Smooth muscle cell (in vitro differentiated cells): ENCODE measurements at regions not wholly inside any gene's neighbourhood (a gene's known extent, or its start where the extent isn't known, plus 50 kb on each side); places are given as distances from the start of the nearest gene placed in this dataset.

Experiments used
- DNase-seq: peaks from one replicate; lab custom pipeline; 2025; ENCODE audit not compliant: unreplicated experiment; lab: John Stamatoyannopoulos, UW
- H2AFZ ChIP-seq: fragments of 200-600 bp; sonication (generic); 2 replicates; pipeline ENCODE4 v1.6.0; 2016; ENCODE audit warnings: antibody characterized with exemption, low read depth, mild to moderate bottlenecking
- H3F3A ChIP-seq: fragments of 200-600 bp; sonication (generic); 2 replicates; pipeline ENCODE4 v1.6.0; 2017; ENCODE audit warnings: antibody characterized with exemption, low read depth
- H3K27ac ChIP-seq: fragments of 200-600 bp; sonication (generic); 2 replicates; pipeline ENCODE4 v1.5.1; 2016; ENCODE audit warnings: low read depth, mild to moderate bottlenecking
- H3K27me3 ChIP-seq: fragments of 200-600 bp; sonication (generic); 2 replicates; pipeline ENCODE4 v1.6.1; 2016; ENCODE audit warnings: low read depth, mild to moderate bottlenecking
- H3K36me3 ChIP-seq: fragments of 200-600 bp; sonication (generic); 2 replicates; pipeline ENCODE4 v1.5.1; 2016; ENCODE audit warnings: low read depth
- H3K4me1 ChIP-seq: fragments of 200-600 bp; sonication (generic); 2 replicates; pipeline ENCODE4 v1.5.1; 2016; ENCODE audit warnings: low read depth
- H3K4me2 ChIP-seq: fragments of 200-600 bp; sonication (generic); 2 replicates; pipeline ENCODE4 v1.6.0; 2016; ENCODE audit warnings: mild to moderate bottlenecking
- H3K4me3 ChIP-seq: fragments of 200-600 bp; sonication (generic); 2 replicates; pipeline ENCODE4 v1.5.1; 2016; ENCODE audit warnings: mild to moderate bottlenecking
- H3K79me2 ChIP-seq: fragments of 200-600 bp; sonication (generic); 2 replicates; pipeline ENCODE4 v1.6.0; 2016; ENCODE audit warnings: low read depth, mild to moderate bottlenecking
- H3K9ac ChIP-seq: fragments of 200-600 bp; sonication (generic); 2 replicates; pipeline ENCODE4 v1.6.0; 2016; ENCODE audit warnings: low read depth
- H3K9me3 ChIP-seq: fragments of 200-600 bp; sonication (generic); replicated peaks from 2 replicates; pipeline ENCODE4 v1.5.1; 2016; ENCODE audit warnings: low read depth
- H4K20me1 ChIP-seq: fragments of 200-600 bp; sonication (generic); 2 replicates; pipeline ENCODE4 v1.6.0; 2016; ENCODE audit warnings: low read depth
- CTCF ChIP-seq: fragments of 200-600 bp; sonication (generic); IDR thresholded peaks from 2 replicates; pipeline ENCODE4 v1.5.1; 2017; ENCODE audit warnings: borderline replicate concordance, mild to moderate bottlenecking, antibody characterized with exemption; ENCODE audit not compliant: insufficient read depth, poor library complexity, severe bottlenecking
- WGBS: methylation state at CpG from one replicate; pipeline ENCODE4 v1.1.7; 2016; ENCODE audit warnings: low lambda C conversion rate; 5-methylcytosine and 5-hydroxymethylcytosine counted together

DNA sequence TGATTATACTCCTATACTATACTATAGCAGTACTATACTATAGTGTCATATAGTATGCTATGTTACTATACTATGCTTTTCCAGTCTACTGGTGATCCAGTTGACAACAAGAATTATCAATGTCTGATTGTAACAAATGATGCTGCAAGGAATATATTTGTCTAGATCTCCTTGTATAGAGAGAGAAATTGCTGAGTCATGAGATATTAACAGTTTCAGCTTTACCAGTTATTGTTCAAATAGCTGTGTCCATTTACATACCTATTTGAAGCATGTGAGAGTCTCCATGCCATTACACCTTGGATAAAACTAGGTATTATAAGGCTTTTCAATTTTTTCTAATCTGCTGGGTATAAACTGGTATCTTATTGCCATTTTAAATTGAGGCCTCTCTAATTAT lies 136.4 kb upstream of the SKOR2 start:
- no peak overlapping the region for H3K4me2 ChIP-seq
- no peaks in the 10 kb centered on the region for H3F3A ChIP-seq
- no peak for DNase-seq
- no peak overlapping the region for H3K27ac ChIP-seq
- no peak for TF ChIP-seq CTCF
- no peaks in the 10 kb centered on the region for H3K9me3 ChIP-seq
- no peaks in the 10 kb centered on the region for H3K79me2 ChIP-seq
- H3K4me1 ChIP-seq, result no peaks in the 10 kb centered on the region
- no peaks in the 10 kb centered on the region for H3K36me3 ChIP-seq
- H3K27me3 ChIP-seq, result peaks cover 5% of the 10 kb centered on the region
- H4K20me1 ChIP-seq, result no peaks in the 10 kb centered on the region
- H3K9ac ChIP-seq, result no peak overlapping the region
- no peak overlapping the region for H3K4me3 ChIP-seq
- no peak overlapping the region for H2AFZ ChIP-seq

DNA sequence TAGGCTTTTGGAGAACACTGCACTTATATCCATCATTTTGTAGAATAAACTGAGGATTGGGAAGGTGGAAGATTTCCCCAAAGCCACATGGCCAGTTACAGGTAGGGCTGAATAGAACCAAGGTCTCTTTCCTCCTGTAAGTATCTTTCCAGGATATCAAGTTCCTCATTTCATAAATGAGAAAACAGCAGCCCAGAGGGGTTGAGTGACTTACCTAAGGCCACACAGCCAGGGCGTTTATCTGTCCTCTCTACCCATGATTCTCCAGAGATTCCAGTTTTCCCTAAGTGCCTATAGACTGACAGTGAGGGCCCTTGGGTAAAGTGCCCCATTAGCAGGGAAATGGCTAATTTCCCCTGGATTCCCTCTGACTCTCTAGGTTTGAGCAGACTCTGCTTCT lies 132.3 kb upstream of the SKOR2 start:
- no peak for DNase-seq
- Histone ChIP-seq H4K20me1 (no peaks in the 10 kb centered on the region), H3K36me3 (no peaks in the 10 kb centered on the region), H3K27me3 (peaks cover 12% of the 10 kb centered on the region), H3K4me2 (no peak overlapping the region), H3K9me3 (no peaks in the 10 kb centered on the region), H3K4me1 (no peaks in the 10 kb centered on the region), H3F3A (no peaks in the 10 kb centered on the region), H3K9ac (no peak overlapping the region), H3K79me2 (no peaks in the 10 kb centered on the region), H3K4me3 (no peak overlapping the region), H2AFZ (no peak overlapping the region), H3K27ac (no peak overlapping the region)
- no peak for TF ChIP-seq CTCF
- WGBS, result 78% methylated on average over 1 of the region's 1 CpG

- WGBS, result 89% methylated on average over 14 of the region's 14 CpGs
- Histone ChIP-seq H3K9me3 (no peaks in the 10 kb centered on the region), H3K27me3 (peaks cover 12% of the 10 kb centered on the region), H3K36me3 (no peaks in the 10 kb centered on the region), H3K27ac (no peak overlapping the region), H3K79me2 (no peaks in the 10 kb centered on the region), H3K4me3 (no peak overlapping the region), H2AFZ (no peak overlapping the region), H4K20me1 (no peaks in the 10 kb centered on the region), H3K4me1 (no peaks in the 10 kb centered on the region), H3F3A (no peaks in the 10 kb centered on the region), H3K4me2 (no peak overlapping the region), H3K9ac (no peak overlapping the region)
- DNase-seq, result no peak
- TF ChIP-seq CTCF, result no peak
Observed at GRCh38 chr18:47381975-47382570, 130.6 kb upstream of the SKOR2 start.

DNA sequence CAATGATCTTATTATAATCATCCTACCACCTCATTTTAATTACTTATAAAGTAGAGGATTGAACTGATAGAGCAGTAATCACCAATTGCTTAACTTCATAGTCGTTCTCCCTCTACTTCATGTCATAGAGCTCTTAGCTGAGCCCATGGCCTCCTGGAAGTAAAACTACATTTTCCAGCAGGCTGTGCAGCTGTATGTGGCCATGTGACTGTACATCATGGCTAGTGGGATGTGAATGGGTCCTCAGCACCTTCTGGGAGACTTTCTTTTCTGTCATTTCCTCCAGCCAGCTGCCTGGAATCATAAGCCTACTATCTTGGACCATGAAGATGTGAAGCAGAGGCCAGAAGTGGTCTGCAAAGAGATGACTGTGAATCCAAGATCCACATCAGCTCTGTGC lies 128.7 kb upstream of the SKOR2 start:
- Histone ChIP-seq H3K4me1 (no peaks in the 10 kb centered on the region), H3K36me3 (no peaks in the 10 kb centered on the region), H2AFZ (no peak overlapping the region), H3K4me3 (no peak overlapping the region), H3K9me3 (no peaks in the 10 kb centered on the region), H3K27me3 (peaks cover 21% of the 10 kb centered on the region), H3K27ac (no peak overlapping the region), H4K20me1 (no peaks in the 10 kb centered on the region), H3K79me2 (no peaks in the 10 kb centered on the region), H3K9ac (no peak overlapping the region), H3F3A (no peaks in the 10 kb centered on the region), H3K4me2 (no peak overlapping the region)
- no peak for TF ChIP-seq CTCF
- 81% methylated on average over 1 of the region's 1 CpG for WGBS
- DNase-seq, result no peak
